ENCODE measurements at regions not wholly inside any gene's neighbourhood (a gene's known extent, or its start where the extent isn't known, plus 50 kb on each side); places are given as distances from the start of the nearest gene placed in this dataset.

DNA sequence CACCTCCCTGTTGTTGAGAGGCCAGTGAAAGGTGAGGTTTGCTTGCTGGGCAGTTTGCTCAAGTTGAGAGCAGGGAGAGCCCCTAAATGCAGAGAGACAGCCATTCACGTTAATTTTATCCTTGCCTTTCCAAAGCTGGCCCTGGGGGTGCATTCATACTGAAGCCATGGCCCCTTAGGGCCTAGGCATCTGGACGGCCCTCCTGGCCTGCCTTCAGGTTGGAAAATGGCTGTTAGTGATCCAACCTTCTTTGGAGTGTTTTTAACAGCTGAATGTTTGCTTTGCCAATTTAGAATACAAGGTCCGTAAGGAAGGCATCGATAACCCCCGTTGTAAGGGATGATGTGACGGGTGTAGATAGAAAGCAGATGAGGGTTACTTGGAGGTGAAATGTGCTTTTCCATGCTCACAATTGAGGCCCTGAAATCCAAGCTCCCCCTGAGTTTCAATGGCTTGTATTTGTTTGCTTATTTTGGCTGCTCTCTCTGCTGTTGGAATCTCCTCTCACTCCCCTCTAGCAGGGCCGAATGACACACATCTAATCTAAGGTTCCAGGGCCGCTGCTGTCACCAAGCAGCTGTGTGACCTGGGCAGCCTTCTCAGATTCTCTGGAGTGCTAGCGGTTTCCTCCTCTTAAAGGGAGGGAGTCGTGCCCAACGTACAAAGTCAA lies 171.6 kb upstream of the MKI67 start:
- DNase-seq: no peak
- H3K4me3 Mint-ChIP-seq: no peak overlapping the region
- peaks cover 5 to 35% of the 10 kb centered on the region in 2 donors for H3K27me3 Mint-ChIP-seq
- H3K9me3 Mint-ChIP-seq: peaks cover 3 to 5% of the 10 kb centered on the region in 2 donors
- H3K36me3 Mint-ChIP-seq (ENCODE audit: insufficient read depth): no peaks in the 10 kb centered on the region
- ATAC-seq (replicated peaks): no peak
- H3K4me1 Mint-ChIP-seq (ENCODE audit: low read depth in 2 of 2): no peaks in the 10 kb centered on the region
- no peak overlapping the region for H3K27ac Mint-ChIP-seq

GRCh38 chr10:128298587-128298986 lies 172.4 kb upstream of the MKI67 start:
- Mint-ChIP-seq H3K9me3 (peaks cover 5 to 6% of the 10 kb centered on the region in 2 donors), H3K36me3 (ENCODE audit: insufficient read depth) (no peaks in the 10 kb centered on the region), H3K4me3 (no peak overlapping the region), H3K27ac (no peak overlapping the region), H3K27me3 (peaks cover 10 to 39% of the 10 kb centered on the region in 2 donors), H3K4me1 (ENCODE audit: low read depth in 2 of 2) (no peaks in the 10 kb centered on the region)
- no peak for DNase-seq
- ATAC-seq (replicated peaks): no peak

- no peak overlapping the region for H3K27ac Mint-ChIP-seq
- no peaks in the 10 kb centered on the region for H3K36me3 Mint-ChIP-seq (ENCODE audit: insufficient read depth)
- H3K9me3 Mint-ChIP-seq: peaks cover 5 to 6% of the 10 kb centered on the region in 2 donors
- no peak for DNase-seq
- H3K4me3 Mint-ChIP-seq: no peak overlapping the region
- no peak for ATAC-seq (replicated peaks)
- H3K4me1 Mint-ChIP-seq (ENCODE audit: low read depth in 2 of 2): no peaks in the 10 kb centered on the region
- peaks cover 9 to 48% of the 10 kb centered on the region in 2 donors for H3K27me3 Mint-ChIP-seq
Observed at GRCh38 chr10:128300290-128300824, 174.1 kb upstream of the MKI67 start.

GRCh38 chr10:128301051-128301450 lies 174.8 kb upstream of the MKI67 start:
- Mint-ChIP-seq H3K9me3 (peaks cover 5 to 6% of the 10 kb centered on the region in 2 donors), H3K4me1 (ENCODE audit: low read depth in 2 of 2) (no peaks in the 10 kb centered on the region), H3K36me3 (ENCODE audit: insufficient read depth) (no peaks in the 10 kb centered on the region), H3K27me3 (peaks cover 12 to 50% of the 10 kb centered on the region in 2 donors), H3K27ac (no peak overlapping the region), H3K4me3 (no peak overlapping the region)
- ATAC-seq (replicated peaks): no peak
- DNase-seq: no peak

- Mint-ChIP-seq H3K4me1 (ENCODE audit: low read depth in 2 of 2) (no peaks in the 10 kb centered on the region), H3K27me3 (peaks cover 13 to 41% of the 10 kb centered on the region in 2 donors), H3K9me3 (peaks cover 5 to 6% of the 10 kb centered on the region in 2 donors), H3K36me3 (ENCODE audit: insufficient read depth) (no peaks in the 10 kb centered on the region), H3K27ac (no peak overlapping the region), H3K4me3 (no peak overlapping the region)
- ATAC-seq (replicated peaks) (no peak), DNase-seq (no peak)
Observed at GRCh38 chr10:128302808-128303207, 176.6 kb upstream of the MKI67 start.

DNA sequence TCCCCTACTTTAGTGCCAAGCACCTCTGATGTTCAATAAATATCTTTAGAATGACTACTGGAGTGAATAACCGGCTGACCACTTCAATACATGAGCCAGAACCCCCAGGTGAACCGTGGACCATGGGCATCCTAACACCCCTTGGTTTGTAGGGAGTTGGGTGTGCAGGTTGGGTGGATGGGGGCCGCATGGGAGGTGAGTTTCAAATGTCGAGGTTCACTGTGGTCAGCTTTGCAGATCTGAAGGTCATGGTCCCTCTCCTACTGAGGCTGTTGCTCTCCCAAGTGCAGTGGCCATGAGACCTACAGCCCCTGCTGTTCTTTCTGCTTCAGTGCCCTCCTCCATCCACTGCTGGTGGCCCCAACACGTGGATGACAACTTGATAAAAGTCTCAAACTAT lies 178.0 kb upstream of the MKI67 start:
- H3K36me3 Mint-ChIP-seq (ENCODE audit: insufficient read depth): no peaks in the 10 kb centered on the region
- peaks cover 13 to 44% of the 10 kb centered on the region in 2 donors for H3K27me3 Mint-ChIP-seq
- no peak overlapping the region for H3K27ac Mint-ChIP-seq
- H3K4me1 Mint-ChIP-seq (ENCODE audit: low read depth in 2 of 2): no peaks in the 10 kb centered on the region
- no peak overlapping the region for H3K4me3 Mint-ChIP-seq
- peaks cover 5 to 6% of the 10 kb centered on the region in 2 donors for H3K9me3 Mint-ChIP-seq
- ATAC-seq (replicated peaks) (no peak), DNase-seq (no peak)

- Mint-ChIP-seq H3K27me3 (peaks cover 13 to 38% of the 10 kb centered on the region in 2 donors), H3K4me3 (no peak overlapping the region), H3K36me3 (ENCODE audit: insufficient read depth) (no peaks in the 10 kb centered on the region), H3K27ac (no peak overlapping the region), H3K9me3 (peaks cover 5 to 6% of the 10 kb centered on the region in 2 donors), H3K4me1 (ENCODE audit: low read depth in 2 of 2) (no peaks in the 10 kb centered on the region)
- ATAC-seq (replicated peaks): no peak
- no peak for DNase-seq
Observed at GRCh38 chr10:128305601-128306345, 179.6 kb upstream of the MKI67 start.

- peaks cover 13 to 40% of the 10 kb centered on the region in 2 donors for H3K27me3 Mint-ChIP-seq
- no peak for DNase-seq
- H3K4me3 Mint-ChIP-seq: no peak overlapping the region
- H3K36me3 Mint-ChIP-seq (ENCODE audit: insufficient read depth): no peaks in the 10 kb centered on the region
- H3K27ac Mint-ChIP-seq: no peak overlapping the region
- ATAC-seq (replicated peaks): no peak
- H3K4me1 Mint-ChIP-seq (ENCODE audit: low read depth in 2 of 2): no peaks in the 10 kb centered on the region
- H3K9me3 Mint-ChIP-seq: peaks cover 4% of the 10 kb centered on the region in 2 donors
Observed at GRCh38 chr10:128306535-128306934, 180.3 kb upstream of the MKI67 start.

DNA sequence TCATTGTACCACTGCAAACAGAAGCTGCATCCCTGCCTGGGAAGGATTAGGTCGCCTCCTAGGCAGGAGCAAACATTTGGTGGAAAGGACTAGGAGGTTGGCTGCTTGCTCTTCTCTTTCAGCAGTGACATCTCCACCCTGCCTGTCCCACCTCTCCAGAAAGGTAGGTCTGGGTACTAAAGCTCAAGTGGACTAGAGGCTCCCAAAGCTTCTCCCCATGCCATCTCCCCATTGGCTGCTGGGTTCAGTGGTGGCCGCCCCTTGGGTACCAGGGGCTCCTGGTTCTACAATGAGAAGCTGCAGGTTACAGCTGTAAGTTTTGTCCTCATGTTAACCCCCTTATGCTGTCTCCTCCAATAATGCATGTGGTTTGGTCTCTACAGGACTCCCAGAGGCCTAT lies 180.7 kb upstream of the MKI67 start:
- H3K9me3 Mint-ChIP-seq: peaks cover 0 to 3% of the 10 kb centered on the region in 2 donors
- H3K4me1 Mint-ChIP-seq (ENCODE audit: low read depth in 2 of 2): no peaks in the 10 kb centered on the region
- no peak for DNase-seq
- no peak for ATAC-seq (replicated peaks)
- peaks cover 13 to 44% of the 10 kb centered on the region in 2 donors for H3K27me3 Mint-ChIP-seq
- no peaks in the 10 kb centered on the region for H3K36me3 Mint-ChIP-seq (ENCODE audit: insufficient read depth)
- no peak overlapping the region for H3K4me3 Mint-ChIP-seq
- H3K27ac Mint-ChIP-seq: no peak overlapping the region

- ATAC-seq (replicated peaks) (no peak), DNase-seq (no peak)
- no peaks in the 10 kb centered on the region for H3K4me1 Mint-ChIP-seq (ENCODE audit: low read depth in 2 of 2)
- H3K4me3 Mint-ChIP-seq: no peak overlapping the region
- peaks cover 12 to 45% of the 10 kb centered on the region in 2 donors for H3K27me3 Mint-ChIP-seq
- peaks cover 0 to 3% of the 10 kb centered on the region in 2 donors for H3K9me3 Mint-ChIP-seq
- no peaks in the 10 kb centered on the region for H3K36me3 Mint-ChIP-seq (ENCODE audit: insufficient read depth)
- H3K27ac Mint-ChIP-seq: no peak overlapping the region
Observed at GRCh38 chr10:128307820-128308219, 181.6 kb upstream of the MKI67 start.

GRCh38 chr10:128310971-128311658 lies 184.9 kb upstream of the MKI67 start:
- H3K4me1 Mint-ChIP-seq (ENCODE audit: low read depth in 2 of 2): no peaks in the 10 kb centered on the region
- H3K4me3 Mint-ChIP-seq: no peak overlapping the region
- H3K27ac Mint-ChIP-seq: no peak overlapping the region
- H3K36me3 Mint-ChIP-seq (ENCODE audit: insufficient read depth): peaks cover 3% of the 10 kb centered on the region
- no peaks in the 10 kb centered on the region for H3K9me3 Mint-ChIP-seq
- ATAC-seq (replicated peaks) (no peak), DNase-seq (no peak)
- H3K27me3 Mint-ChIP-seq: peaks cover under 1 to 20% of the 10 kb centered on the region in 2 donors

DNA sequence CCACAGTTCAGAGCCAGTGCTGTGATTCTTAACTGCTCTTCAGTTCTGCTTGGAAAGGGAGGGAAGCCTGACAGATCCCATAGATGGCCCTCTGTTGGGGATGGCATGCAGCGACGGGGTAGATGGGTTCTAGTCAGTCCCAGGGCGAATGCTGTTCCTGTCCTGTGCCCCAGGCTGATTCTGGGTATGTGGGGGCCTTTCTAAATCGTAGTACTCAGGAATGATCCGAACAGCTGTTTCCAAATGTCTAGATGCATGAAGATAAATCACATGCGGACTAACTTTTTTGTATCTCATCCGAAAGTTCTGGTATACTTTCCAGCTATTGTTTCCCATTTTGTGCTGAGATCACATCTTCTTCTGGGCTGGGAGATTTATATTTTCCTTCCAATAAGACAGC lies 186.0 kb upstream of the MKI67 start:
- peaks cover 3% of the 10 kb centered on the region for H3K36me3 Mint-ChIP-seq (ENCODE audit: insufficient read depth)
- no peaks in the 10 kb centered on the region for H3K4me1 Mint-ChIP-seq (ENCODE audit: low read depth in 2 of 2)
- no peak overlapping the region for H3K27ac Mint-ChIP-seq
- DNase-seq (no peak), ATAC-seq (replicated peaks) (no peak)
- no peak overlapping the region for H3K4me3 Mint-ChIP-seq
- H3K27me3 Mint-ChIP-seq: peaks cover 0 to 19% of the 10 kb centered on the region in 2 donors
- H3K9me3 Mint-ChIP-seq: no peaks in the 10 kb centered on the region

DNA sequence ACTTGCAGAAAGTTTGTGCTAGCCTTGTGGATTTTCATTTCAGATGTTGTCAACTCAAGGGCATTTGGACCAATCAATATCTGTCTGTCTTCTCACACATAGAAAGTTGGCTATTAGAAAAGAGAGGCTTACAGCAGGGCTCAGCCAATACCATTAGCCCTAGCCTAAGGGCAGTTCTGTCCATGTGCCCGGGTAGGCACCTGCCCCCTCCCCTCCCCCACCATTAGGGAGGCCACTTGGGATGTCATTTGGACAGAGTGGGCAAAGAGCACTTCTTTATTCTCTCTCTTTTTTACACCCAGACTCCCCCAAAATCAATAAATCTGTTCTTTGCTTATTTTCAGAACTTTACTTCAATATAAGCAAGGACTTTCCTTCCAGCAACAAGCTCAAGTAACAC lies 188.5 kb upstream of the MKI67 start:
- H3K9me3 Mint-ChIP-seq: no peaks in the 10 kb centered on the region
- H3K4me1 Mint-ChIP-seq (ENCODE audit: low read depth in 2 of 2): no peaks in the 10 kb centered on the region
- H3K27me3 Mint-ChIP-seq: peaks cover 0 to 9% of the 10 kb centered on the region in 2 donors
- no peak overlapping the region for H3K27ac Mint-ChIP-seq
- peaks cover 3% of the 10 kb centered on the region for H3K36me3 Mint-ChIP-seq (ENCODE audit: insufficient read depth)
- ATAC-seq (replicated peaks) (no peak), DNase-seq (no peak)
- no peak overlapping the region for H3K4me3 Mint-ChIP-seq

Measured in effector memory CD8-positive, alpha-beta T cell (primary cell).